ENCODE measurements at regions not wholly inside any gene's neighbourhood (a gene's known extent, or its start where the extent isn't known, plus 50 kb on each side); places are given as distances from the start of the nearest gene placed in this dataset.
"Not testable (repeated sequence)": the region's sequence is repeated elsewhere in the genome, so short reads cannot be mapped to it uniquely, and the experiment has no call there.

DNA sequence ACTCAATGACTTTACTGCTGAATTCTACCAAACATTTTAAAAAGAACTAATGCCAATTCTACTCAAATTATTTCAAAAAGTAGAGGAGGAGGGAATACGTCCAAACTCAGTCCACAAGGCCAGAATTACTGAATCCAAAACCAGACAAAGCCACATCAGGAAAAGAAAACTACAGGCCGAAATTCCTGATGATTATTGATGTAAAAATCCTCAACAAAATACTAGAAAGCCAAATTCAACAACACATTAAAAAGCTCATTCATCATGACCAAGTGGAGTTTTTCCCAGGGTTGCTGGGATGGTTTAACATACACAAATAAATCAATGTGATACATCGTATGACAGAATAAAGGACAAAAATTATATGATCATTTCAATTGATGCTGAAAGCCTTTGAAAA is 103.9 kb upstream of the UBE2E3 start:
- TF ChIP-seq, protein P1, sequence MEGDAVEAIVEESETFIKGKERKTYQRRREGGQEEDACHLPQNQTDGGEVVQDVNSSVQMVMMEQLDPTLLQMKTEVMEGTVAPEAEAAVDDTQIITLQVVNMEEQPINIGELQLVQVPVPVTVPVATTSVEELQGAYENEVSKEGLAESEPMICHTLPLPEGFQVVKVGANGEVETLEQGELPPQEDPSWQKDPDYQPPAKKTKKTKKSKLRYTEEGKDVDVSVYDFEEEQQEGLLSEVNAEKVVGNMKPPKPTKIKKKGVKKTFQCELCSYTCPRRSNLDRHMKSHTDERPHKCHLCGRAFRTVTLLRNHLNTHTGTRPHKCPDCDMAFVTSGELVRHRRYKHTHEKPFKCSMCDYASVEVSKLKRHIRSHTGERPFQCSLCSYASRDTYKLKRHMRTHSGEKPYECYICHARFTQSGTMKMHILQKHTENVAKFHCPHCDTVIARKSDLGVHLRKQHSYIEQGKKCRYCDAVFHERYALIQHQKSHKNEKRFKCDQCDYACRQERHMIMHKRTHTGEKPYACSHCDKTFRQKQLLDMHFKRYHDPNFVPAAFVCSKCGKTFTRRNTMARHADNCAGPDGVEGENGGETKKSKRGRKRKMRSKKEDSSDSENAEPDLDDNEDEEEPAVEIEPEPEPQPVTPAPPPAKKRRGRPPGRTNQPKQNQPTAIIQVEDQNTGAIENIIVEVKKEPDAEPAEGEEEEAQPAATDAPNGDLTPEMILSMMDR (conservative IDR thresholded peaks at IDR 0.05; ENCODE audit: low read depth, low read length), result no peak
- H3K4me3 ChIP-seq (ENCODE audit: low read depth, low read length), result no peak overlapping the region
- DNase-seq (ENCODE audit: low read depth), result no peak

DNA sequence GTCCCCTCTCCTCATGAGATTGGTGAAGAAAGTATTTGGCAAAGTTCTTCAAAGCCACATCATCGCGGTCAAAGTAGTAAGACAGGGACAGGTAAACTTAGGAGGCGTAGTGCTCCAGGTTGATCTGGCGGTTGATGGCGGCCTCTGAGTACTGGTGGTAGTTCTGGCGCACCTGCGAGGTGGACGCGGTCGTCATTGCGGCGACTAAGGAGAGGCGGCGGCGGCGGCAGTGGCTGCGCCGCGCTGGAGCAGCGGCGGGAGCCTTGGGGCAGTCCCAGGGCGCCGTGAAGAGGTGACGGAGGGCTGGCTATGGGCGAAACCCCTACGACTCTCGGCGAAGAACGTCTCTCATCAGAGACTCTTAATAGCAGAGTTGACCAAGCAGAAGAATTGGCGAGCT is 107.2 kb upstream of the UBE2E3 start:
- TF ChIP-seq, protein P1 (conservative IDR thresholded peaks at IDR 0.05; ENCODE audit: low read depth, low read length), result no peak
- DNase-seq (ENCODE audit: low read depth), result no peak

DNA sequence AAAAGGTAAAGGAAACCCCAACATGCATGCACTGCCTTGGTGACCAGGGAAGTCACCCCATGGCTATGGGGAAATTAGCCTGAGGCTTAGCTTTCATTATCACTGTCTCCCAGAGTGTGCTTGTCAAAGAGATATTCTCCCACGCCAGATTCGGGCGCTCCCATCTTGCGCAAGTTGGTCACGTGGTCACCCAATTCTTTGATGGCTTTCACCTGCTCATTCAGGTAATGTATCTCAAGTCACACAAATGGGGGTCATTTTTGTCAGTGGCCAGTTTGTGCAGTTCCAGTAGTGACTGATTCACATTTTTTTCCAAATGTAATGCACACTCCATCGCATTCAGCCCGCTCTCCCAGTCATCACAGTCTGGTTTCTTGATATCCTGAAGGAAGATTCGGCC is 107.6 kb upstream of the UBE2E3 start:
- not testable (repeated sequence) for DNase-seq (ENCODE audit: low read depth); H3K4me3 ChIP-seq (ENCODE audit: low read depth, low read length)

More for the DNA sequence above, 107.2 kb upstream of the UBE2E3 start:
- no peak overlapping the region for H3K4me3 ChIP-seq (ENCODE audit: low read depth, low read length)

DNA sequence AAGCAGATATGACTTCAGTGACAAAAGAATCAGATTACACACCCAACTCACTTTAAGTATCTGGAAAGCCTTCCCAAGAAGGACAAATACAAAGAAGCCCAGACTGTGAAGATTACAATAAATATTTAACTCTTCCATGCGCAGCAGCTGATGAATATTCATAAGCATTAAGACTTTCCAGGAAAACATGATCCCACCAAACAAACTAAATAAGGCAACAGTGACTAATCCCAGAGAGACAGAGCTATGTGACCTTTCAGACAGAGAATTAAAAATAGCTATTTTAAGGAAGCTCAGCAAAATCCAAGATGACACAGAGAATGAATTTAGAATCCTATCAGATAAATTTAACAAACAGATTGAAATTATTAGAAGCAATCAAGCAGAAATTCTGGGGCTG is 108.2 kb upstream of the UBE2E3 start:
- no peak for DNase-seq (ENCODE audit: low read depth)
- H3K4me3 ChIP-seq (ENCODE audit: low read depth, low read length), result no peak overlapping the region
- TF ChIP-seq, protein P1 (conservative IDR thresholded peaks at IDR 0.05; ENCODE audit: low read depth, low read length), result no peak

DNA sequence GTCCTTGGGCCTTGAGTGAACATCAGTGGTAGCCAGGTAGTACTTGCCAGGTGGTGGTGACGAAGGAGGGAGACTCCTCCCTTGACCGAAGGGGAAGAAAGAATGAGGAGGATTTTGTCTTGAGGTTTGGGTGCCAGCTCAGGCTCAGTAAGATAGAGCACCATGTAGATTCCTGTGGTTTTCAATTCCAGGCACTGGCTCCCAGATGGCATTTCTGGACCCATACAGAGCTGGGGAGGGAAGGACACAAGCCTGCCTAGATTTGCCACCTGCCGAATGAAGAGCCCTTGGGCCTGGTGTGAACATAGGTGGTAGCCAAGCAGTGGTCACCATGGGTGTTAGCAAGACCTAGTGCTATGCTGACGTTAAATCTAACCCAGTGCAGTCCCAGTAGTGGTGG is 108.8 kb upstream of the UBE2E3 start:
- no peak for DNase-seq (ENCODE audit: low read depth)
- no peak overlapping the region for H3K4me3 ChIP-seq (ENCODE audit: low read depth, low read length)
- TF ChIP-seq, protein P1 (conservative IDR thresholded peaks at IDR 0.05; ENCODE audit: low read depth, low read length), result no peak

DNA sequence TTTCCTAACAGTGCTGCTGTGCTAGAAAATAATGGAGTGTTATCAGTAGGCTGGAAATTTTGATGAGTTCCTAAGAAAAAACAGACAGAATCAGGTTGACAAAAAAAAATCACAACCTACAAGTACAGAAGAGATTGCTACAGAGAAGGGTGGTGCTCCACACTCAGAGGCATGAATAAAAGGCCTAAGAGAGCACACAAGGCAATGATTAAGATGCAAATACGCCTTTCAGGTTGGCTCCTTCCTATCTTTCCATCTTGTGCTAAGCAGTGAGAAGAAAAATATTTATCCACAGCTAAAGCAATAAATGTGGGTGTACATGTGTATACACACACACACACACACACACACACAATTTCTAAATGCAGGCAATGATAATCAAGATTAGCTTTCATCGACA is 130.6 kb upstream of the UBE2E3 start:
- H3K4me3 ChIP-seq (ENCODE audit: low read depth, low read length), result no peak overlapping the region
- TF ChIP-seq, protein P1 (conservative IDR thresholded peaks at IDR 0.05; ENCODE audit: low read depth, low read length), result no peak
- no peak for DNase-seq (ENCODE audit: low read depth)

DNA sequence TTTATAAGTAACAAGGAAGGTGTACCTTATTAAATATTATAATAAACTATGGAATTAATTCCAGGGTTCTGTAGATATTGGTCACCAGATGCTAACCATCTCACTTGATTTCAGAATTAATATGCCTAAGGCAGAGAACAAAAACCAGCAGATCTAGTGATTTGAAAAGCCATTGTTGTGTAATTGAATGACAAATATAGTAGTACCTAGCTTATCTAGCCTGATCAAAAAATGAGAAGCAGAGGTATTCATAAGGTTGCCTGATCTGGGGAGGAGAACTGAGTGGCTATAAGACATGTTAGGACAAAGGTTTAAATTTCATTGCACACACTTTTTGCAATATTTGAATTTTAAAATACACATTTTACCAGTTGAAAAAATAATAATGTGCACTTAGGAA is 132.0 kb upstream of the UBE2E3 start:
- DNase-seq (ENCODE audit: low read depth), result no peak
- no peak overlapping the region for H3K4me3 ChIP-seq (ENCODE audit: low read depth, low read length)
- TF ChIP-seq, protein P1 (conservative IDR thresholded peaks at IDR 0.05; ENCODE audit: low read depth, low read length), result no peak
